ENCODE measurements at regions not wholly inside any gene's neighbourhood (a gene's known extent, or its start where the extent isn't known, plus 50 kb on each side); places are given as distances from the start of the nearest gene placed in this dataset.

DNA sequence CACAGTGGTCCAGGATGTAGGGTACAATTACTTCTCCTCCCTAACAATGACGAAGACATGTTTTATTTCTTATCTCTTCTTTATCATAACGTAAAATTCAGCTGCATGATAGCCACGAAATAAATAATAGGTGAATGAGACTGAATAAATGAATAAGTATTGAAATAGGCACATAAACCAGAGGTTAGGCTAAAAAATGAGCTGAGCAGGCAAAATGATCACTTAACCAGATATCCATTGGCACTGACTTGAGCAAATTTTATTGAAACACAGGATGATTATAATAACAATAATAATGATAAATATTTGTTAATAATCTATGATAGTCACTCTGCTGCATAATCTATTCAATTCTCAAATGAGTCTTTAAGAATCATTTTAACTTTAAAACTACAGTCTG lies 506.9 kb upstream of the ZNF804A start:
- H3K79me2 ChIP-seq (ENCODE audit: control insufficient read depth, insufficient read depth, low read length) = no peaks in the 10 kb centered on the region

GRCh38 chr2:184113696-184114403 lies 484.5 kb upstream of the ZNF804A start:
- WGBS (ENCODE audit: insufficient coverage, low coverage, missing lambda C conversion rate) = 19% methylated on average over 2 of the region's 2 CpGs
- no peak overlapping the region for H2AFZ ChIP-seq (ENCODE audit: low read depth, low read length)
- no peak for FAIRE-seq
- no peak overlapping the region for H3K9ac ChIP-seq (ENCODE audit: insufficient read depth in 1 of 2, low read depth in 2 of 2, low read length in 2 of 2)
- H4K20me1 ChIP-seq (replicated peaks; ENCODE audit: control insufficient read depth, insufficient read depth, low read length) = no peaks in the 10 kb centered on the region
- no peaks in the 10 kb centered on the region for H3K36me3 ChIP-seq (ENCODE audit: control insufficient read depth, insufficient read depth, low read length)
- H3K79me2 ChIP-seq (ENCODE audit: control insufficient read depth, insufficient read depth, low read length) = no peaks in the 10 kb centered on the region
- CTCF ChIA-PET (ENCODE audit: low intra/inter-chr PET ratio) = no interaction called here
- no TSS peak for BruUV-seq (replicated peaks)
- no peaks in the 10 kb centered on the region for H3K9me1 ChIP-seq (ENCODE audit: control insufficient read depth, insufficient read depth, low read length)
- intact Hi-C loops (cut with micrococcal nuclease) (no loop called here), in situ Hi-C loops (cut with MboI) (no loop called here)
- DNase-seq (ENCODE audit: extremely low read depth in 1 of 4, low spot score in 3 of 4) = no peak
- no peak overlapping the region for H3K4me3 ChIP-seq
- H3K27ac ChIP-seq (ENCODE audit: extremely low read depth, low read depth, low read length) = no peak overlapping the region
- no peak for ATAC-seq
- H3K9me3 ChIP-seq (replicated peaks; ENCODE audit: control insufficient read depth, insufficient read depth, low read depth, low read length) = no peaks in the 10 kb centered on the region
- POLR2A ChIA-PET = no interaction called here
- no peaks in the 10 kb centered on the region for H3K27me3 ChIP-seq (ENCODE audit: control insufficient read depth in 2 of 2, insufficient read depth in 2 of 2, low read length in 2 of 2)
- H3K4me2 ChIP-seq (ENCODE audit: insufficient read depth, low read length) = no peak overlapping the region
- H3K4me1 ChIP-seq (replicated peaks in 1 of 2; ENCODE audit: control insufficient read depth in 2 of 2, insufficient read depth in 2 of 2, low read length in 2 of 2) = no peaks in the 10 kb centered on the region
- no peak for TF ChIP-seq KAT7 (CRISPR knock-in tag; IDR thresholded peaks at IDR 0.05; ENCODE audit: borderline replicate concordance)
- TF ChIP-seq ZNF175 (CRISPR knock-in tag; IDR thresholded peaks at IDR 0.05; ENCODE audit: low read depth) = no peak
- TF ChIP-seq U2AF1 (optimal IDR thresholded peaks at IDR 0.05; ENCODE audit: low read depth, low read length) = no peak
- no peak for TF ChIP-seq MED1 (CRISPR knock-in tag; IDR thresholded peaks at IDR 0.05; ENCODE audit: borderline replicate concordance)
- TF ChIP-seq HMBOX1 (IDR thresholded peaks at IDR 0.05) = no peak
- no peak for TF ChIP-seq RBM14 (IDR thresholded peaks at IDR 0.05; ENCODE audit: borderline replicate concordance, insufficient read depth, low read depth, low read length)
- TF ChIP-seq NCOR1 (IDR thresholded peaks at IDR 0.05) = no peak
- TF ChIP-seq ZNF384 (IDR thresholded peaks at IDR 0.05; ENCODE audit: low read depth, low read length) = no peak
- no peak for TF ChIP-seq GTF2F1 (IDR thresholded peaks at IDR 0.05; ENCODE audit: low read depth, low read length)
- TF ChIP-seq FOXP1 (CRISPR knock-in tag; IDR thresholded peaks at IDR 0.05) = no peak
- no peak for TF ChIP-seq ATF1 (CRISPR knock-in tag; IDR thresholded peaks at IDR 0.05)
- TF ChIP-seq ATF1 (tag; IDR thresholded peaks at IDR 0.05) = no peak
- TF ChIP-seq JUN (IDR thresholded peaks at IDR 0.05; ENCODE audit: borderline replicate concordance, low read depth, low read length) = no peak
- no peak for TF ChIP-seq JUN (CRISPR knock-in tag; IDR thresholded peaks at IDR 0.05; ENCODE audit: borderline replicate concordance)
- TF ChIP-seq STAT5B (CRISPR knock-in tag; IDR thresholded peaks at IDR 0.05) = no peak
- no peak for TF ChIP-seq KDM1A (IDR thresholded peaks at IDR 0.05)
- no peak for TF ChIP-seq IFI16 (CRISPR knock-in tag; IDR thresholded peaks at IDR 0.05)
- no peak for TF ChIP-seq ZNF174 (CRISPR knock-in tag; IDR thresholded peaks at IDR 0.05)

More for the DNA sequence above, 506.9 kb upstream of the ZNF804A start:
- H3K4me2 ChIP-seq (ENCODE audit: insufficient read depth, low read length) = no peak overlapping the region
- no TSS peak for BruUV-seq (replicated peaks)
- no peaks in the 10 kb centered on the region for H3K9me1 ChIP-seq (ENCODE audit: control insufficient read depth, insufficient read depth, low read length)
- DNase-seq (ENCODE audit: extremely low read depth in 1 of 4, low spot score in 3 of 4) (no peak), ATAC-seq (no peak), FAIRE-seq (no peak)
- in situ Hi-C loops (cut with MboI) = no loop called here
- H3K9ac ChIP-seq (ENCODE audit: insufficient read depth in 1 of 2, low read depth in 2 of 2, low read length in 2 of 2) = no peak overlapping the region
- no peak overlapping the region for H3K27ac ChIP-seq (ENCODE audit: extremely low read depth, low read depth, low read length)
- H4K20me1 ChIP-seq (replicated peaks; ENCODE audit: control insufficient read depth, insufficient read depth, low read length) = no peaks in the 10 kb centered on the region
- POLR2A ChIA-PET = no interaction called here
- CTCF ChIA-PET (ENCODE audit: low intra/inter-chr PET ratio) = no interaction called here
- H3K4me1 ChIP-seq (replicated peaks in 1 of 2; ENCODE audit: control insufficient read depth in 2 of 2, insufficient read depth in 2 of 2, low read length in 2 of 2) = no peaks in the 10 kb centered on the region
- WGBS (ENCODE audit: insufficient coverage, low coverage, missing lambda C conversion rate) = 0% methylated on average over 3 of the region's 3 CpGs
- no peaks in the 10 kb centered on the region for H3K27me3 ChIP-seq (ENCODE audit: control insufficient read depth in 2 of 2, insufficient read depth in 2 of 2, low read length in 2 of 2)
- no peak for TF ChIP-seq ZNF217 (CRISPR knock-in tag; IDR thresholded peaks at IDR 0.05)
- TF ChIP-seq C11orf30 (IDR thresholded peaks at IDR 0.05; ENCODE audit: low read depth) = 0 out of 2 replicates have a peak, but pooled peaks have one; percentile 6
- no peaks in the 10 kb centered on the region; the same call in 1 of the 2 replicates for H3K9me3 ChIP-seq (replicated peaks; ENCODE audit: control insufficient read depth, insufficient read depth, low read depth, low read length)
- no peak overlapping the region for H3K4me3 ChIP-seq
- H3K36me3 ChIP-seq (ENCODE audit: control insufficient read depth, insufficient read depth, low read length) = no peaks in the 10 kb centered on the region
- no peak overlapping the region for H2AFZ ChIP-seq (ENCODE audit: low read depth, low read length)
- intact Hi-C loops (cut with micrococcal nuclease) = no loop called here
